ENCODE measurements at regions not wholly inside any gene's neighbourhood (a gene's known extent, or its start where the extent isn't known, plus 50 kb on each side); places are given as distances from the start of the nearest gene placed in this dataset.

DNA sequence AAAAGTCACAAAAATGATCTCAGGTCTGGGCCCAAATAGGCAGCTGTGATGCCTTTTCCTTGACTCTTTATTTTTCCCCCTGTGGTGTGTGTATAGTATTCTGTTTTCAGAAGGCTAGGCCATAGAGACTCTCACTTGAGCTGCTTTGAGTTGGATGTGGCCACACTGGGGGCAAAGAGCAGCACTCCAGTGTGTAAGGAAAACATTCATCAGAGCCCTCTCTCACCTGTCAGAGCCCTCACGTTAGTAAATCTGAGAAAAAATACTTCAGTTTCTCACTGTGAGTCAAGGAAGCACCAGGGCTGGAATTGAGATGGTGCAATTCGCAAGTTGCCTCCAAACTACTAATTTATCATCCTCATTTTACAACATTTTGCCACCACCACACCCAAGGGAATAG, 136.1 kb downstream of the ST6GAL2 start:
- no peak for TF ChIP-seq POLR2A (IDR thresholded peaks at IDR 0.05; ENCODE audit: low read depth, low read length)
- TF ChIP-seq, protein P1, sequence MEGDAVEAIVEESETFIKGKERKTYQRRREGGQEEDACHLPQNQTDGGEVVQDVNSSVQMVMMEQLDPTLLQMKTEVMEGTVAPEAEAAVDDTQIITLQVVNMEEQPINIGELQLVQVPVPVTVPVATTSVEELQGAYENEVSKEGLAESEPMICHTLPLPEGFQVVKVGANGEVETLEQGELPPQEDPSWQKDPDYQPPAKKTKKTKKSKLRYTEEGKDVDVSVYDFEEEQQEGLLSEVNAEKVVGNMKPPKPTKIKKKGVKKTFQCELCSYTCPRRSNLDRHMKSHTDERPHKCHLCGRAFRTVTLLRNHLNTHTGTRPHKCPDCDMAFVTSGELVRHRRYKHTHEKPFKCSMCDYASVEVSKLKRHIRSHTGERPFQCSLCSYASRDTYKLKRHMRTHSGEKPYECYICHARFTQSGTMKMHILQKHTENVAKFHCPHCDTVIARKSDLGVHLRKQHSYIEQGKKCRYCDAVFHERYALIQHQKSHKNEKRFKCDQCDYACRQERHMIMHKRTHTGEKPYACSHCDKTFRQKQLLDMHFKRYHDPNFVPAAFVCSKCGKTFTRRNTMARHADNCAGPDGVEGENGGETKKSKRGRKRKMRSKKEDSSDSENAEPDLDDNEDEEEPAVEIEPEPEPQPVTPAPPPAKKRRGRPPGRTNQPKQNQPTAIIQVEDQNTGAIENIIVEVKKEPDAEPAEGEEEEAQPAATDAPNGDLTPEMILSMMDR (conservative IDR thresholded peaks at IDR 0.05; ENCODE audit: low read depth, low read length) = no peak

Measured in IMR-90 (cell line).